T-helper 17 cell (primary cell): ENCODE measurements at regions not wholly inside any gene's neighbourhood (a gene's known extent, or its start where the extent isn't known, plus 50 kb on each side); places are given as distances from the start of the nearest gene placed in this dataset.

Experiments used
- ATAC-seq: fragments of 150-1000 bp; cut with Tn5 transposase; 2 replicates; pipeline ENCODE4 v1.10.0; 2021; ENCODE audit warnings: mild to moderate bottlenecking, moderate library complexity
- DNase-seq, 3 donors: peaks; one replicate each; pipeline versions ENCODE4 v3.0.0 to v3.0.0-alpha.2; 2020 to 2021
- H3K9me3 ChIP-seq: one replicate; pipeline ENCODE4 v1.7.0; 2013; ENCODE audit warnings: low read length, mild to moderate bottlenecking; ENCODE audit not compliant: control insufficient read depth, poor library complexity, severe bottlenecking
- H3K27ac Mint-ChIP-seq: one replicate; pipeline ENCODE4 v1.8.0; 2022; ENCODE audit warnings: mild to moderate bottlenecking, moderate library complexity, mixed read lengths
- H3K27me3 Mint-ChIP-seq: one replicate; pipeline ENCODE4 v1.8.0; 2022; ENCODE audit warnings: mixed read lengths
- H3K36me3 Mint-ChIP-seq: one replicate; pipeline ENCODE4 v1.8.0; 2022; ENCODE audit warnings: low read depth, mixed read lengths
- H3K4me1 Mint-ChIP-seq: one replicate; pipeline ENCODE4 v1.8.0; 2022; ENCODE audit warnings: mild to moderate bottlenecking, mixed read lengths
- H3K4me3 Mint-ChIP-seq: one replicate; pipeline ENCODE4 v1.8.0; 2022; ENCODE audit warnings: mild to moderate bottlenecking, moderate library complexity, mixed read lengths

GRCh38 chr1:14301704-14302024 lies 296.8 kb upstream of the KAZN start:
- DNase-seq (no peak), ATAC-seq (no peak)
- Mint-ChIP-seq H3K27ac (no peak overlapping the region), H3K27me3 (peaks cover 17% of the 10 kb centered on the region), H3K4me1 (no peaks in the 10 kb centered on the region), H3K36me3 (no peaks in the 10 kb centered on the region), H3K4me3 (no peak overlapping the region)
- H3K9me3 ChIP-seq, result no peaks in the 10 kb centered on the region

- H3K27ac Mint-ChIP-seq, result no peak overlapping the region
- H3K27me3 Mint-ChIP-seq, result peaks cover 20% of the 10 kb centered on the region
- no peak overlapping the region for H3K4me3 Mint-ChIP-seq
Observed at GRCh38 chr1:14302025-14302424, 296.5 kb upstream of the KAZN start.

GRCh38 chr1:14303011-14303410 lies 295.5 kb upstream of the KAZN start:
- peaks cover 23% of the 10 kb centered on the region for H3K27me3 Mint-ChIP-seq
- no peak overlapping the region for H3K27ac Mint-ChIP-seq
- ATAC-seq, result no peak
- no peak overlapping the region for H3K4me3 Mint-ChIP-seq
- no peaks in the 10 kb centered on the region for H3K4me1 Mint-ChIP-seq
- H3K36me3 Mint-ChIP-seq, result no peaks in the 10 kb centered on the region
- H3K9me3 ChIP-seq, result no peaks in the 10 kb centered on the region
- no peak for DNase-seq

More at GRCh38 chr1:14302025-14302424, 296.5 kb upstream of the KAZN start:
- DNase-seq (no peak), ATAC-seq (no peak)
- Mint-ChIP-seq H3K4me1 (no peaks in the 10 kb centered on the region), H3K36me3 (no peaks in the 10 kb centered on the region)
- H3K9me3 ChIP-seq, result no peaks in the 10 kb centered on the region

GRCh38 chr1:14304381-14304865 lies 294.1 kb upstream of the KAZN start:
- Mint-ChIP-seq H3K36me3 (no peaks in the 10 kb centered on the region), H3K4me1 (no peaks in the 10 kb centered on the region), H3K27me3 (peaks cover 14% of the 10 kb centered on the region), H3K27ac (no peak overlapping the region), H3K4me3 (no peak overlapping the region)
- ATAC-seq (no peak), DNase-seq (no peak)
- H3K9me3 ChIP-seq, result no peaks in the 10 kb centered on the region

GRCh38 chr1:14308460-14308859 lies 290.0 kb upstream of the KAZN start:
- peaks cover 7% of the 10 kb centered on the region for H3K27me3 Mint-ChIP-seq
- no peaks in the 10 kb centered on the region for H3K36me3 Mint-ChIP-seq
- ATAC-seq, result no peak
- DNase-seq, result no peak
- no peak overlapping the region for H3K4me3 Mint-ChIP-seq
- H3K9me3 ChIP-seq, result no peaks in the 10 kb centered on the region
- H3K27ac Mint-ChIP-seq, result no peak overlapping the region
- no peaks in the 10 kb centered on the region for H3K4me1 Mint-ChIP-seq

- Mint-ChIP-seq H3K27me3 (peaks cover 7% of the 10 kb centered on the region), H3K4me1 (no peaks in the 10 kb centered on the region), H3K4me3 (no peak overlapping the region), H3K36me3 (no peaks in the 10 kb centered on the region), H3K27ac (no peak overlapping the region)
- no peaks in the 10 kb centered on the region for H3K9me3 ChIP-seq
- no peak for ATAC-seq
- DNase-seq, result no peak
Observed at GRCh38 chr1:14309984-14310383, 288.5 kb upstream of the KAZN start.

GRCh38 chr1:14310476-14310875 lies 288.0 kb upstream of the KAZN start:
- no peak overlapping the region for H3K4me3 Mint-ChIP-seq
- H3K4me1 Mint-ChIP-seq, result no peaks in the 10 kb centered on the region
- DNase-seq, result no peak
- H3K36me3 Mint-ChIP-seq, result no peaks in the 10 kb centered on the region
- no peaks in the 10 kb centered on the region for H3K9me3 ChIP-seq
- H3K27ac Mint-ChIP-seq, result no peak overlapping the region
- no peak for ATAC-seq
- H3K27me3 Mint-ChIP-seq, result peaks cover 7% of the 10 kb centered on the region

GRCh38 chr1:14313731-14314431 lies 284.6 kb upstream of the KAZN start:
- Mint-ChIP-seq H3K4me1 (no peaks in the 10 kb centered on the region), H3K27ac (no peak overlapping the region), H3K36me3 (no peaks in the 10 kb centered on the region), H3K27me3 (no peaks in the 10 kb centered on the region), H3K4me3 (no peak overlapping the region)
- ATAC-seq (no peak), DNase-seq (no peak)
- H3K9me3 ChIP-seq, result no peaks in the 10 kb centered on the region

GRCh38 chr1:14318830-14319229 lies 279.7 kb upstream of the KAZN start:
- Mint-ChIP-seq H3K4me3 (no peak overlapping the region), H3K27me3 (peaks cover 8% of the 10 kb centered on the region), H3K36me3 (no peaks in the 10 kb centered on the region), H3K27ac (no peak overlapping the region), H3K4me1 (no peaks in the 10 kb centered on the region)
- H3K9me3 ChIP-seq, result no peaks in the 10 kb centered on the region
- DNase-seq (no peak), ATAC-seq (no peak)

- Mint-ChIP-seq H3K4me1 (no peaks in the 10 kb centered on the region), H3K36me3 (no peaks in the 10 kb centered on the region), H3K27me3 (peaks cover 8% of the 10 kb centered on the region), H3K27ac (no peak overlapping the region), H3K4me3 (no peak overlapping the region)
- H3K9me3 ChIP-seq, result no peaks in the 10 kb centered on the region
- ATAC-seq, result no peak
- DNase-seq, result no peak
Observed at GRCh38 chr1:14320518-14320917, 278.0 kb upstream of the KAZN start.

GRCh38 chr1:14320986-14321385 lies 277.5 kb upstream of the KAZN start:
- H3K27ac Mint-ChIP-seq, result no peak overlapping the region
- no peaks in the 10 kb centered on the region for H3K4me1 Mint-ChIP-seq
- DNase-seq (no peak), ATAC-seq (no peak)
- peaks cover 8% of the 10 kb centered on the region for H3K27me3 Mint-ChIP-seq
- no peaks in the 10 kb centered on the region for H3K9me3 ChIP-seq
- no peak overlapping the region for H3K4me3 Mint-ChIP-seq
- no peaks in the 10 kb centered on the region for H3K36me3 Mint-ChIP-seq

GRCh38 chr1:14321422-14321821 lies 277.1 kb upstream of the KAZN start:
- Mint-ChIP-seq H3K4me1 (no peaks in the 10 kb centered on the region), H3K4me3 (no peak overlapping the region), H3K27me3 (peaks cover 8% of the 10 kb centered on the region), H3K36me3 (no peaks in the 10 kb centered on the region), H3K27ac (no peak overlapping the region)
- ATAC-seq (no peak), DNase-seq (no peak)
- no peaks in the 10 kb centered on the region for H3K9me3 ChIP-seq

GRCh38 chr1:14323568-14324247 lies 274.8 kb upstream of the KAZN start:
- Mint-ChIP-seq H3K36me3 (no peaks in the 10 kb centered on the region), H3K27ac (no peak overlapping the region), H3K4me1 (no peaks in the 10 kb centered on the region), H3K4me3 (no peak overlapping the region), H3K27me3 (peaks cover 8% of the 10 kb centered on the region)
- ATAC-seq, result no peak
- no peak for DNase-seq
- H3K9me3 ChIP-seq, result no peaks in the 10 kb centered on the region

- H3K4me3 Mint-ChIP-seq, result no peak overlapping the region
- ATAC-seq, result no peak
Observed at GRCh38 chr1:14324248-14324630, 274.2 kb upstream of the KAZN start.

More at GRCh38 chr1:14324248-14324630, 274.2 kb upstream of the KAZN start:
- Mint-ChIP-seq H3K27me3 (peaks cover 8% of the 10 kb centered on the region), H3K27ac (no peak overlapping the region), H3K36me3 (no peaks in the 10 kb centered on the region), H3K4me1 (no peaks in the 10 kb centered on the region)
- DNase-seq, result no peak
- no peaks in the 10 kb centered on the region for H3K9me3 ChIP-seq
